Stimulated activated CD4-positive, alpha-beta T cell treated with anti-CD3 and anti-CD28 coated beads, Interleukin-15, amount 100 ng/mL, for 48 hours (primary cell): ENCODE measurements at regions not wholly inside any gene's neighbourhood (a gene's known extent, or its start where the extent isn't known, plus 50 kb on each side); places are given as distances from the start of the nearest gene placed in this dataset.

Source experiments
- DNase-seq, 2 donors: peaks; one replicate each; pipeline ENCODE4 v3.0.0-alpha.2; 2020; ENCODE audit warnings: low read depth in 2 of 2

- no peak for DNase-seq
These were observed 234.4 kb upstream of the PMFBP1 start for GRCh38 chr16:72406390-72406789.

DNA sequence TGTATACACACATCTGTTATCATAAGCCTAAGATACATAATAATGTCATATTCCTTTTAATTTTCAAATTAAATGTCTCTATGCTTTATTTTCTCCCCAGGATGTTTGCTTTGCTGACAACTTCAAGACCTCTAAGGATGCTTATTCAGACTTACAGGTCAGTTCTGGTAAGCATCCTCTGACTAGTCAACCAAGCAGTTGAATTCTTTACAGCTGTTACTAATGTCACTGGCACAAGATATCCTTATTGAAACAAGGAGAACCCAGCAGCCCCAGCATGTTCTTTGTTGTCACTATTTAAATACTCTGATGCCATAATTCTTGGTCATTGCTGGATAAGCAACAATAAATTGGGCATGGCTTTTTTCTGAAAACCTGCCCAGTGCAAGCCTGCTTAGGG, 232.3 kb upstream of the PMFBP1 start:
- DNase-seq = no peak

DNA sequence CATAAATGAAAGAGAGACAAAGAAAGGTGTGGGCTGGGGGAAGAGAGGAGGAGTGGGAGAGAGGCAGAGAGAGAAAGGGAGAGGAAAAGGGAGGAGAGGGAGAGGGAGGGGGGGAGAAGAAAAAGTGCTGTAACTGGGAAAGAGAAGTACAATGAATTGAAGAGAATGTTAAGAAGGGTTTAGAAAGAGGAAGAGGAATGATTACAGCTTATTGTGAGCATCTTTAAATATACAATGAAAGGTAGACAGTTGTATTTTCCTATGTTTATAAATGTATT, 229.1 kb upstream of the PMFBP1 start:
- no peak for DNase-seq

DNA sequence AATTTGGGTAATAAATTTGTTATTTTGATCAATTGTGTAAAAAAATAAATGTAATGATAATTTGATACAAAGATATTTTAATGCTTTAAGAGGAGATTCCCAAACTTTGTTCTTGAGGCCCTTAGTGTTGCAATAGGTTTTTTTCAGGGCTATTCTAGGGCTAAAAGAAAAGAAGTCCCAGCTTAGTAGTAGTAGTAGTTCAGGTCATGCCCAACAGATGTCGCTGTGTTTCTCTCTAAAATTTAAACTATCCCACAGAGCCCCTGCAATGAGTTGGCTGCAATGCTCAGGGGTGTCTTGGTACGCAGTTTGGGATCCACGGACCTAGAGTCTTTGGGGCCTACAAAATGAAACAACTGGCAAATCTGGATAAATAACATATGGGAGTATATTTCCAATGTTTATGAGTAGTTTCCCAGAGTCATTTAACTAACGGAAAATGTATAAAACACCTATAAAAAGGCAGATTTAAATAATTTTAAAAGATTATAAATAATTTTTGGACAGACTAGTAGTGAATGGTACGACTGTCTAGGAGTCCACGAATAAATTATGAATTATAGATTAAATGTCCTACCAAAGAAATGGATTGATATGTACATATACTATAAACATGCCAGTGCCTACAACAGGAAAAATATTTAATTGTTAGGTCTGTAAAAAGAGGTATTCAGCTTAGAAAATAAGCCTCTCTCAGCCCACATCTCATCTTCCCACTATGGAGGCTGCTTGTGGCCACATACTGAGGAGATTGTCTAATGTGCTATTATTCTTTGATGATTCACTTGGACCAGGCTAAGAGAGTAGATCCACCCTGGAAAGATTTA, 228.5 kb upstream of the PMFBP1 start:
- DNase-seq = peak; percentile 1 to 12

DNA sequence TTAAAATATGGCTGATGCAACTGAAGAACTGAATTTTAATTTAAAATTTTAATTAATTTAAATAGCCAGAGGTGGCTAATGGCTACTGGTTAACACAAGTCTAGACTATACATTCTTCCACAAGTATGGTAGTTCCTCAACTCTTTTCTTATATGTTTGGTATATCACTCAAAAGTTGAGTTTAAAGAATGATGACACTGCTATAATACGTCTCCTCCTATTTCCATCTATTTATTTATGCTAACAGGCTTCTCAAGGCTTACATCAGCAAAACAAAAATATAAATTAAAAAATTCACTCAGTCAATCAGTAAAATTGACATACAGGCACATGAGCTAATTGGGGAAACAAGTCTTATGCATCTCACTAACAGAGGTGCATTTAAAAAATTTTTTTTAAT, 227.9 kb upstream of the PMFBP1 start:
- no peak for DNase-seq

GRCh38 chr16:72397876-72398275, 225.9 kb upstream of the PMFBP1 start:
- DNase-seq = no peak

DNA sequence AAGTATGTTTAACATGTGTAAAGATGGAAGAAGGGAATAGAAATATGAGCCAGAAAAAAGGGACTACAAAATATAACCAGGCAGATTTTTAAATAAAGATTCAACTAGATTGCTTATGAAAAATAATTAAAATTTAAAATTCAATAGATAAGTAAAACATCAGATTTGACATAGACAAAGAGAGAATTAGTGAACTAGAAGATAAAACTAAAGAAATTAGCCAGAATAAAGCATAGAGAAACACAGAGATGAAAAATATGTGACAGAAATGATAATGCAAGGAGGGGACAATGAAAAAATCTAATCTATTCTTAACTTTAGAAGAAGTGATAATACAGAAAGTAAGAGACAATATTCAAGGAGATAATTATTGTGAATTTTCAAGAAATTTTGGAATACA, 222.6 kb upstream of the PMFBP1 start:
- DNase-seq = no peak

DNA sequence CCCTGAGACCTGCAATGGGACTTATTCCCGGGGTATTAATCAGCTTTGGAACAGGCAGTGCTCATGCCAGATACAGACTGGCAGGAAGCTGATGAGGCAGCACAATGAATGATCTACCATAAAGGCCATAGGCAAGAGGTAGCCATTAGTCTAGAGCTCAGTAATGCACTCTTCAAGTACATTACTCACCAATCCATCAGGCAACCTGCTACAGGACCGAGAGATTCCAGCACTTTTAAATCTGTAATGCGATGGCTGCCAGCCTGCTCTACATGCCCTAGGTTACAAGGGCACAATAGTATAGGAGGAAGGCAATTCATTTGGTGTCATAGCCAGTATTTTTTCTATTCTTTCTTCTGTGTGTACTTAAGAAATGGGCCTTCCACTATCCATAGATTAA, 217.8 kb upstream of the PMFBP1 start:
- no peak for DNase-seq

DNA sequence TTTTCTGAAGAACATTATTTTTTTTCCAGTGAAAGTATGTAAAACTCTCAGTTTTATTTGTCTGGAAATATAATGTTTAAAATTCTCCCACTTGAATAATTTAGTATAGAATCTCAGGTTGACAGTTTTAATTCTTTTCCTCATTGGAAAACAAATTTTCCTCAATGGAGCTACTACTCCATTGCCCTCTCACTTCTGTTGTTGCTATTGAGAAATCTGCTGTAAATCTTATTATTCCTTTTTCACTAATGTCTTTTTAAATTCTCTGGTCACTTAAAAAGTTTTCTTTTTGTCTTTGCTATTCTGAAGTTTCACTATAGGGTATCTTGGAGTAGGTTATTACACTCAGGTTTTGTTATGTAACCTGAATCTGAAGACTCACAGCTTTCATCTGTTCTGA, 216.1 kb upstream of the PMFBP1 start:
- no peak for DNase-seq

DNA sequence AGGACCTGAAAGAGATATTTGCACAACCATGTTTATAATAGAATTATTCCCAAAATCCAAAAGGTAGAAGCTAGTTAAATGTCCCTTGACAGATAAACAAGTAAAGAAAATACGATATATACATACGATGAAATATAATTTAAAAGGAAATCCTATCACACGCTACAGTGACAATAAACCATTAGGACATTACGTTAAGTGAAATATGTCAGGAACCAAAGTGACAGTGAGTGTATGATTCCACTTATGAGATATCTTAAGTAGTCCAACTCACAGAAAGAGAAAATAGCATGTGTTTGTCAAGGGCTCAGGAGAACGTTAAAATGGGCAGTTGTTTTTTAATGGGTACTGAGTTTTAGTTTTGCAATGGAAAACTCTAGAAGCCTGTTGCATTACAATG, 212.7 kb upstream of the PMFBP1 start:
- DNase-seq = no peak

- DNase-seq = no peak
These were observed 208.3 kb upstream of the PMFBP1 start for GRCh38 chr16:72380283-72380682.

DNA sequence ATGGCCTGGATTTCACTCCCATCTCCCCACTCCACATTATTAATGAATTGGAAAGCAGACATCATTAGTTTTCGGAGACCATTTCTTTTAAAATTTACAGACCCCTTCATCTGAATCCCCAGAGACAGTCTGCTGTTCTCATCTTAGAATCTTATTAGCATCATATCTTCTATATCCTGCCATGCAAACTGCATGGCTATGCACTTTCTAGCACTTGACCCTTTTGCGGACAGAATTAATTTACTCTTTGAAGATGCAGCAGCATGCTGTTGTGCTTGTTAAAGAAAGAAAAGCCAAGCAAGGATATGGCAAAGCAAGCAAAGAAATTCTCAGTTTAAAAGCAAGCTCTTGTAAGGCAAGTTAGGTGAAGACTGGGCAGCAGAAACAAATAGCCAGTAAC, 201.2 kb upstream of the PMFBP1 start:
- no peak for DNase-seq

DNA sequence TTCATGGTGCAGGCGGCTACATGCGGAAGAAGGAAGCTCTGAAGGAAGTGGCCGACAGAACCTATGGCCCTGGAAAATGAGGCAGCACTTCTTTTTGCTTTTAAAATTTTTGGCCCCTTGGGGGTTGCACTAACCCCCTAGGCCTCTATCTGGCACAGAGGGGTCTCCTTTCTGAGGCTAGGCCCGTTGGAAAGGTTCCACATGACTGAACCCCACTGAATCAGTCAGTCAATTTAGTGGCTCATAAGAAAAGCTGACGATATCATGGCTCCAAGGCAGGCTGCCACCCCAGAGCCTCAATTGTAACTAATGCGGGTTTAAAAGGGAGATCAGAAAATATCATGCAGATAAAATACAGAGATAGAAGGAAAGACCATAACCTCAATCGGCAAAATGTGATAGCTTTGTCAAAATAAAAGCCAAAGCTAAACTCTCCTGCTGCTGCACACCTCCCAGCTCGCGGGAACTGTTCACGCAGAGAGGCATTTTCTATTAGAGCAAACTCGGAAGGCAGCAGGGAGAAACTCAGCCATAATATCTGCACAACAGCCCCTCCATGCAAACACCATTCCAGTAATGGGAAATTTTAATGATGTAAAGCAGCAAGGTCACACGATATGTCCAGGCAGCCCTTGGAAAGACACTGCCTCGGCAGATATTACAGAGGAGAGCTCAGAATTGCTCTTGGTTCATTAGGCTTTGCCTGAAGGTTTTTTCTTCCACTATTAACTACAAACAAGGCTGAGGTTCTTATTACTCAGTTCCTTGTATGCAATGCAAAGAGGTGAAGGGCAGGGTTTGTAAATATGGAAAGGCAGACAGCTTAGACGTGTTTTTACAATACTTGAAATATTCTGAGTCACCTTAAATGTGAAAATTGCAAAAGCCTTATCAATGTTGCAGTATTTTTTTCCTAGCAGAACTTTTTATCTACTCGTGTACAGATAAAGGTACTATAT, 200.4 kb upstream of the PMFBP1 start:
- DNase-seq = no peak

GRCh38 chr16:72371307-72372086, 199.5 kb upstream of the PMFBP1 start:
- DNase-seq = no peak

GRCh38 chr16:72369274-72369673, 197.3 kb upstream of the PMFBP1 start:
- no peak for DNase-seq

DNA sequence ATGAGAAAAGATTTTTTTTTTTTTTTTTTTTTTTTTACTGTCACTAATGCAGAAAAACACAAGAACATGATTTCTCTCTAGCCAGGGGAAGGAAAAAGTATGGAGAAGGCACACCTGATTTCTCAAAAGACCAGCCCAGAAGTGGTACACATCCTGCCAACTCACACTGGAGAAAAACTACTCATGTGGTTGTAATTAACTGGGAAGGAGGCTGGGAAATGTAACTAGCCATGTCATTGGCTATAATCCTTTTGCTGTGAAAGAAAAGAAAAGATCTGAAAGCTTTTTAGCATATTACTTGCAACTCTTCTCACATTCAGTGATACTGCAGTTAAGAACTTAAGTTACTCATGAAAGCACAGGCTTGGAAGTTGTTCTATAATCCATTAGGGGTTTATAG, 195.9 kb upstream of the PMFBP1 start:
- DNase-seq = no peak

GRCh38 chr16:72362973-72363372, 191.0 kb upstream of the PMFBP1 start:
- DNase-seq = no peak

DNA sequence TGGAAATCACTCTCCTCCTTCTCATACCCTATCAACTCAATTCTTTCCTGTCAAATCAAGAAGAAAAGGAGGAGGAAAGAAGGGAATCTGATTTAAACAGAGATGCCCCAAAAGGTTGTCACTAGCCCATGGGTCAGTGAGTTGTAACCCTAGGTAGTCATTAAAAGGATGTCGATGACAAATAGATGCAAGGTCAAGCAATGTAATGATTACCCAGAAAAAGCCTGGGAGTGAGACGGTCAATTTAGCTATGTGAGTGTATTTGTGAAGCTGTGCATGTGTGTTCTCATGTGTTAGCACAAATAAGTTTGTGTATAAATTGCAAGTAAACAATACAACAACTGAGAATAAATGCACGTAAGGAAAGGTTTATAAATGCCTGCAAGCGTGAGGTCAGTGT, 190.5 kb upstream of the PMFBP1 start:
- no peak for DNase-seq

DNA sequence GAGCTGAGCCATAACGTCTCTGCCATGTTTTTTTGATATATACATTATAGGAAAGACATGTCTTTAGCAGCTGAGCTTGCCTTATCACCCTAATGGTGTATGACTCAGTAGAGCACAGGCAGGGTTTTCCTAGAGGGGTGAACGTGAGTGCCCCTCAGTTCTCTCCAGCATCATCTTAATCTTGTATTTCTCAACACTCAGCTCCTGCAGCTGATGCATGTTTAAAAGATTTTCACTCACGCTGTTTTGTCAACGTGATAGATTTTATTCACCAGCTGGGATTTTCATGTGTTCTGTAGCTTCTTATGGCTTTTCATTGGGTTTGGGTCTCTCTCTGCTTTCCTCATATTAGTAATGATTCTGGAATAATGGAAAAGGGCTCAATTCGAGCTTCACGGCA, 186.0 kb upstream of the PMFBP1 start:
- DNase-seq = no peak

DNA sequence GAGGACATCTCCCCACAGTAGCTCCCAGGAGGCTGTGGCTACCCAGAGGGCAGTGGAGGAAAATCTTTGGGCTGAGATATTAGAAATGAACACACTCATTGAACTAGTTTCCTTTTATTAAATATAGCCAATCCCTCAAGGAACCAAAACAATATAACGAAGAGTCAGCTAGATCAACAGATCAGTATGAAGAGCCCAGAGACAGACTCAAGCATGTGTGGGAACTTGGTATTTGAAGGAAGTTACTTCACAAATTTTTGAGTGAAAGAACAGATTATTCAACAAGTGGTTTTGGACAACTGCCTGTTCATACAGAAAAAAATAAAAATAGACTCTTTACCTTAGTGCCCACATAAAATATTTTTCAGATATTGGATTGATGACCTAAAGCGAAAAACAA, 183.6 kb upstream of the PMFBP1 start:
- no peak for DNase-seq

DNA sequence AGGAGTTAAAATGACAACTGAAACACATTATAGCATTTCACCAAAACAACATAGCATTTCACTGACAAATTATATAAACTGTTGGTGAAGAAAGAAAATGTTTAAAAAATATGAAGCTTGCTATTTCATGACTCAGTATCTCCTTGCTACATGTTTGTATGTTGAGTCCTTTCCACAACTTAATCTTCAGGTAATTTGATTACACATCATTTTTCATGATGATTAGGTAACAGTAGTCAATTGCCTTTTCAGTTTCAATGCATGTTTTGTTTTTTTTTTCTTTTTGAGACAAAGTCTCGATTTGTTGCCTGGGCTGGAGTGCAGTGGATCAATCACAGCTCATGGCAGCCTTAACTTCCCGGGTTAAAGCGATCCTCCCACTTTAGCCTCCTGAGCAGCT, 177.8 kb upstream of the PMFBP1 start:
- DNase-seq = no peak

- no peak for DNase-seq
These were observed 161.0 kb upstream of the PMFBP1 start for GRCh38 chr16:72332926-72333325.
